Duodenal mucosa (tissue), 2 donors: ENCODE measurements at regions not wholly inside any gene's neighbourhood (a gene's known extent, or its start where the extent isn't known, plus 50 kb on each side); places are given as distances from the start of the nearest gene placed in this dataset.

ENCODE experiments used
- H3K27ac ChIP-seq: one replicate; pipeline ENCODE4 v1.7.0; 2013; ENCODE audit warnings: low read depth, low read length
- H3K27me3 ChIP-seq, 2 donors: one replicate each; pipeline ENCODE4 v1.7.0; 2013; ENCODE audit warnings: low read length in 2 of 2, control low read depth in 1 of 2; ENCODE audit not compliant: insufficient read depth in 2 of 2, control insufficient read depth in 1 of 2
- H3K36me3 ChIP-seq, 2 donors: one replicate each; pipeline ENCODE4 v1.7.0; 2013; ENCODE audit warnings: low read length in 2 of 2, control low read depth in 1 of 2; ENCODE audit not compliant: insufficient read depth in 2 of 2, control insufficient read depth in 1 of 2
- H3K4me1 ChIP-seq, 2 donors: one replicate each; pipeline ENCODE4 v1.7.0; 2013; ENCODE audit warnings: low read length in 2 of 2, control low read depth in 1 of 2; ENCODE audit not compliant: insufficient read depth in 2 of 2, control insufficient read depth in 1 of 2
- H3K4me3 ChIP-seq, 2 donors: one replicate each; pipeline ENCODE4 v1.7.0; 2013; ENCODE audit warnings: low read length in 2 of 2, low read depth in 1 of 2
- H3K9ac ChIP-seq, 2 donors: one replicate each; pipeline ENCODE4 v1.7.0; 2013; ENCODE audit warnings: low read length in 2 of 2, low read depth in 1 of 2
- H3K9me3 ChIP-seq, 2 donors: one replicate each; pipeline ENCODE4 v1.7.0; 2013; ENCODE audit warnings: low read length in 2 of 2, control low read depth in 1 of 2; ENCODE audit not compliant: control insufficient read depth in 1 of 2

- Histone ChIP-seq H3K36me3 (no peaks in the 10 kb centered on the region), H3K27me3 (no peaks in the 10 kb centered on the region), H3K27ac (no peak overlapping the region), H3K9ac (no peak overlapping the region), H3K9me3 (no peaks in the 10 kb centered on the region), H3K4me1 (no peaks in the 10 kb centered on the region), H3K4me3 (no peak overlapping the region)
Measured at GRCh38 chr5:82777106-82777505, 300.1 kb downstream of the TMEM167A start.

GRCh38 chr5:82772281-82772680, 304.9 kb downstream of the TMEM167A start:
- Histone ChIP-seq H3K9ac (no peak overlapping the region), H3K36me3 (no peaks in the 10 kb centered on the region), H3K4me3 (no peak overlapping the region), H3K4me1 (no peaks in the 10 kb centered on the region), H3K27me3 (no peaks in the 10 kb centered on the region), H3K9me3 (no peaks in the 10 kb centered on the region), H3K27ac (no peak overlapping the region)

DNA sequence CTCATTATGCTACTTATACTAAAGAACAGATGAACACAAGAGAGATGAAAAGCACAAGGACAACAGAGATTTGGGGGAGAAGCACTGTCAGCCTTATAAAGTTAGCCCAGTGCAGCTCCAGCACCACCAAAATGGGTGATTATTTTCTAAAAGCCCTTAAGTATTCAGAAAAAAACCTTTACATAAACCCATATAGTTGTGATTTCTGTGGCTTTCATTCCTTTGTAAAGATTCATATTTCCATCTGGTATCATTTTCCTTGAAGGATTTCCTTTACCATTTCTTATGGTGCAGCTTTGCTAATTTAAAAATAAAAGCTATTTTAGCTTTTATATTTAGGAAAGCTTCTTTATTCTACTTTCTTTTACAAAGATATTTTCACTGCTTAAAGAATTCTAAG, 311.0 kb downstream of the TMEM167A start:
- Histone ChIP-seq H3K4me1 (no peaks in the 10 kb centered on the region), H3K27me3 (no peaks in the 10 kb centered on the region), H3K27ac (no peak overlapping the region), H3K36me3 (no peaks in the 10 kb centered on the region), H3K9ac (no peak overlapping the region), H3K9me3 (no peaks in the 10 kb centered on the region), H3K4me3 (no peak overlapping the region)

DNA sequence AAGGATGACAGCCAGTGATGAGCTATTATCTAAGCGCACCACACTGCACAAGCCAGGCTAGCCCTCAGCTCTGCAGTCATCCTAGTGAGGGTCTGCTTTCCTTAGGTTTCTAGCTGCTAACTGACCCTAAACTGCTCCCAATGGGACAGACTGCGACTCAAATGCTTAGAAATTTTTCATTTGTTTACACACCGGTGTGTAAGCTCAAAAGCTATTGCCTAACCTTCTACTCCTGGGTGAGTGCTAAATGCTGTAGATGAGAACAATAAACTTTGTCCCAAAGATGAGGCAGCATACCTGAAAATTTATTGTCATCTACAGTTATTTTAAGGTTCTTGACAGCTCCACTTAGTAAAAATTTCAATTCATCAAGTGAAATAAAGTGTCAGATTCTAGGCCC, 311.4 kb downstream of the TMEM167A start:
- H3K27ac ChIP-seq = no peak overlapping the region
- H3K9me3 ChIP-seq = no peaks in the 10 kb centered on the region
- H3K36me3 ChIP-seq = no peaks in the 10 kb centered on the region
- H3K27me3 ChIP-seq = no peaks in the 10 kb centered on the region
- H3K4me3 ChIP-seq = no peak overlapping the region
- H3K4me1 ChIP-seq = no peaks in the 10 kb centered on the region
- H3K9ac ChIP-seq = no peak overlapping the region

GRCh38 chr5:82760856-82761255, 316.3 kb downstream of the TMEM167A start:
- Histone ChIP-seq H3K9ac (no peak overlapping the region), H3K4me3 (no peak overlapping the region), H3K4me1 (no peaks in the 10 kb centered on the region), H3K27me3 (no peaks in the 10 kb centered on the region), H3K9me3 (no peaks in the 10 kb centered on the region), H3K36me3 (no peaks in the 10 kb centered on the region), H3K27ac (no peak overlapping the region)

- Histone ChIP-seq H3K4me1 (no peaks in the 10 kb centered on the region), H3K36me3 (no peaks in the 10 kb centered on the region), H3K4me3 (no peak overlapping the region), H3K27ac (no peak overlapping the region), H3K9ac (no peak overlapping the region), H3K27me3 (no peaks in the 10 kb centered on the region), H3K9me3 (no peaks in the 10 kb centered on the region)
Measured at GRCh38 chr5:82758881-82759280, 318.3 kb downstream of the TMEM167A start.

DNA sequence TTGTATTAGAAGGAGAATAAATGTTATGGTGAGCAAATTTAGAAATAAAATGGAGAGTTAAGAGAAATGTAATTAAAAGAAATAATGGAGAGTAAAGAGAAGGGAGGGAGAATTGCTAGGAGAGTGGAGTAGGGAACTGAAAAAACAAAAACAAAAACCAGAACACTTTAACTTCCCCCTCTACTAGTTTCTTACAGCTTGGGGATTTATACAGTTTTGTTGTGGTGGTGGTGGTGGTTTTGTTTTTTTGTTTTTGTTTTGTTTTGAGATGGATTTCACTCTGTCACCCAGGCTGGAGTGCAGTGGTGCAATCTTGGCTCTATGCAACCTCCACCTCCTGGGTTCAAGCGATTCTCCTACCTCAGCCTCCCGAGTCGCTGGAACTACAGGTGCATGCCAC, 322.4 kb downstream of the TMEM167A start:
- H3K9me3 ChIP-seq = no peaks in the 10 kb centered on the region
- H3K36me3 ChIP-seq = no peaks in the 10 kb centered on the region
- no peak overlapping the region for H3K4me3 ChIP-seq
- H3K4me1 ChIP-seq = peaks cover 0 to under 1% of the 10 kb centered on the region in 2 donors
- no peak overlapping the region for H3K9ac ChIP-seq
- H3K27me3 ChIP-seq = no peaks in the 10 kb centered on the region
- H3K27ac ChIP-seq = no peak overlapping the region

DNA sequence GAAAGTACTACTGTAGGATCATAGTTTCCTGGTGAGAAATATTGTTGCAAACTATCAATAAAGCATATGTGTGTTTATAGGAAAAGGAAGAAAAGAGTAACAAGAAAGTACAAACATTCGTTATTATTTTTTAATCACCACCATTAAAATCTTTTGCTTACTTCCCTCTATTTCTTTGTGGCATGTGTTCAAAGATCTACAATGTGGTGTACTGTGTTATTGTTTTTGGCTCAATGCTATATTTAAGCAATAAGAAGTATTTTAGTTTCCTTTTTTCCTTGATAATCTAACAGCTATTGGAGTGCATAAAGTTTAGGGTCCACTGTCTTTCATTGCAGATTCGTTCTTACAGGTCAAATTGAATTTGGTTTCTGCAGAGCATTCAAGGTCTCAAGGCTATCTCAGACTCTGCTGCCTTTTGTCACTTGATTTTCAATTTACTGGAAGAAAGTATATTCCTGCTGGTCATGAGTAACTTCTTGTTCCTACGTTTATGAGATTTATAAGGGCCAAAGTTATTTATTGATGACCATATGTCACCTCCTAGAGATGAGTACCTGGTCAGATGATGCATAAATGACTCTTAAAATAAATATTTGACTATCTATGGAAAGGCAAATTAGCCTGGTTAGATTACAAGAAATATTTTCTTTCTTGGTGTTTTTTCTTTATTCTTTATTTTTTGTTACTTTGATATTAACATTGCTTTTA, 323.0 kb downstream of the TMEM167A start:
- H3K27ac ChIP-seq = no peak overlapping the region
- H3K27me3 ChIP-seq = no peaks in the 10 kb centered on the region
- peaks cover 6 to 7% of the 10 kb centered on the region in 2 donors for H3K4me1 ChIP-seq
- no peak overlapping the region for H3K4me3 ChIP-seq
- H3K9me3 ChIP-seq = no peaks in the 10 kb centered on the region
- no peak overlapping the region for H3K9ac ChIP-seq
- no peaks in the 10 kb centered on the region for H3K36me3 ChIP-seq

GRCh38 chr5:82753374-82753773, 323.8 kb downstream of the TMEM167A start:
- Histone ChIP-seq H3K36me3 (no peaks in the 10 kb centered on the region), H3K4me3 (no peak overlapping the region), H3K9ac (no peak overlapping the region), H3K9me3 (no peaks in the 10 kb centered on the region), H3K27me3 (no peaks in the 10 kb centered on the region), H3K4me1 (peaks cover 6 to 11% of the 10 kb centered on the region in 2 donors), H3K27ac (no peak overlapping the region)

- Histone ChIP-seq H3K9me3 (no peaks in the 10 kb centered on the region), H3K27ac (no peak overlapping the region), H3K4me1 (peaks cover 6 to 11% of the 10 kb centered on the region in 2 donors), H3K9ac (no peak overlapping the region), H3K27me3 (no peaks in the 10 kb centered on the region), H3K4me3 (no peak overlapping the region), H3K36me3 (no peaks in the 10 kb centered on the region)
Measured at GRCh38 chr5:82749461-82749820, 327.8 kb downstream of the TMEM167A start.
